Mammary epithelial cell (primary cell): ENCODE measurements at regions not wholly inside any gene's neighbourhood (a gene's known extent, or its start where the extent isn't known, plus 50 kb on each side); places are given as distances from the start of the nearest gene placed in this dataset.
"Not testable (repeated sequence)": the region's sequence is repeated elsewhere in the genome, so short reads cannot be mapped to it uniquely, and the experiment has no call there.

ENCODE experiments used
- CTCF ChIP-seq, 2 donors: IDR thresholded peaks in 1 of 2; conservative IDR thresholded peaks in 1 of 2; 2 replicates each; pipeline ENCODE4 v1.5.1; 2011 to 2012; ENCODE audit warnings: inconsistent platforms in 2 of 2, low read length in 2 of 2, mild to moderate bottlenecking in 2 of 2, control low read depth in 1 of 2, low read depth in 1 of 2; ENCODE audit not compliant: insufficient read depth in 1 of 2; ENCODE audit errors: extremely low read depth in 1 of 2
- EZH2 ChIP-seq: IDR thresholded peaks from 2 replicates; pipeline ENCODE4 v1.6.1; 2012; ENCODE audit warnings: low read length, inconsistent platforms, borderline replicate concordance

DNA sequence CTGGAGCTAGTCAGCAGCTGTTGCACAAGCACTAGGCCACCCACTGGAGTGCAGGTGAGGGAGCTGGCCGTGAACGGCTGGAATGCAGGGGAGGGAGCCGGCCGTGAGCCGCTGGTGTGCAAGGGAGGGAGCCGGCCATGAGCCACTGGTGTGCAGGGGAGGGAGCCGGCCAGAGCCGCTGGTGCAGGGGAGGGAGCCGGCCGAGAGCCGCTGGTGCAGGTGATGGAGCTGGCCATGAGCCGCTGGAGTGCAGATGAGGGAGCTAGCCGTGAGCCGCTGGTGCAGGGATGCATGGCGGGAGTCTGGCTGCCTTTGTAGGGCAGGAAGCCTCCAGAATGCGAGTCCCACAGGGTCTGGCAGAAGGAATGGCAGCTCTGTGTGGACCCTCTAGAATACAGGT lies 1470.0 kb upstream of the DEFB115 start:
- TF ChIP-seq CTCF (conservative IDR thresholded peaks at IDR 0.05 in 1 of 2, IDR thresholded peaks at IDR 0.05 in 1 of 2; ENCODE audit: extremely low read depth in 1 of 2, insufficient read depth in 1 of 2, low read depth in 1 of 2, low read length in 2 of 2); EZH2: not testable (repeated sequence)
